Fibroblast of lung (primary cell): ENCODE measurements at regions not wholly inside any gene's neighbourhood (a gene's known extent, or its start where the extent isn't known, plus 50 kb on each side); places are given as distances from the start of the nearest gene placed in this dataset.

Experiments
- DNase-seq, 2 donors: peaks; one replicate each; pipeline versions ENCODE4 v3.0.0 to v3.0.0-alpha.2; 2010; ENCODE audit warnings: low read depth in 2 of 2
- H2AFZ ChIP-seq: 2 replicates; pipeline ENCODE4 v1.5.1; 2012; ENCODE audit warnings: low read length, control low read depth, inconsistent platforms
- H3K27ac ChIP-seq: 2 replicates; pipeline ENCODE4 v1.5.1; 2011; ENCODE audit warnings: low read length, control low read depth; ENCODE audit not compliant: insufficient read depth
- H3K27me3 ChIP-seq: 2 replicates; pipeline ENCODE4 v1.5.1; 2011; ENCODE audit warnings: mild to moderate bottlenecking, low read length; ENCODE audit not compliant: control insufficient read depth, insufficient read depth
- H3K36me3 ChIP-seq: 2 replicates; pipeline ENCODE4 v1.5.1; 2011; ENCODE audit warnings: low read length; ENCODE audit not compliant: control insufficient read depth, insufficient read depth
- H3K4me1 ChIP-seq: 2 replicates; pipeline ENCODE4 v1.5.1; 2011; ENCODE audit warnings: low read length; ENCODE audit not compliant: control insufficient read depth, insufficient read depth; ENCODE audit errors: extremely low read depth
- H3K4me2 ChIP-seq: 2 replicates; pipeline ENCODE4 v1.5.1; 2011; ENCODE audit warnings: low read length, control low read depth; ENCODE audit not compliant: insufficient read depth; ENCODE audit errors: extremely low read depth
- H3K4me3 ChIP-seq, 4 experiments: fragments of 200-600 bp in 1 of 4; sonication (generic) in 1 of 4; replicated peaks in 1 of 4; 2 replicates each; pipeline ENCODE4 v1.5.1; 2011 to 2016; ENCODE audit warnings: low read length in 4 of 4, low read depth in 3 of 4, mild to moderate bottlenecking in 3 of 4, control low read depth in 2 of 4, inconsistent platforms in 1 of 4, mixed read lengths in 1 of 4; ENCODE audit not compliant: insufficient read depth in 1 of 4; ENCODE audit errors: control extremely low read depth in 1 of 4
- H3K79me2 ChIP-seq: 2 replicates; pipeline ENCODE4 v1.5.1; 2012; ENCODE audit warnings: mild to moderate bottlenecking, low read length, inconsistent platforms; ENCODE audit not compliant: control insufficient read depth, insufficient read depth
- H3K9ac ChIP-seq: 2 replicates; pipeline ENCODE4 v1.5.1; 2011; ENCODE audit warnings: mild to moderate bottlenecking, low read length, control low read depth; ENCODE audit not compliant: insufficient read depth
- H3K9me3 ChIP-seq: 2 replicates; pipeline ENCODE4 v1.5.1; 2012; ENCODE audit warnings: low read depth, low read length; ENCODE audit not compliant: control insufficient read depth, insufficient read depth
- H4K20me1 ChIP-seq: 2 replicates; pipeline ENCODE4 v1.5.1; 2011; ENCODE audit warnings: low read length; ENCODE audit not compliant: control insufficient read depth, insufficient read depth; ENCODE audit errors: extremely low read depth
- EZH2 ChIP-seq: IDR thresholded peaks from 2 replicates; pipeline ENCODE4 v1.5.1; 2012; ENCODE audit warnings: low read length, control low read depth, mild to moderate bottlenecking; ENCODE audit errors: missing control alignments
- TF ChIP-seq, protein P1 (sequence below), 2 donors: IDR thresholded peaks in 1 of 2; conservative IDR thresholded peaks in 1 of 2; 1 replicate in 1 of 2; 2 replicates in 1 of 2; pipeline ENCODE4 v1.5.1; 2011 to 2012; ENCODE audit warnings: low read length in 2 of 2, control low read depth in 1 of 2, inconsistent platforms in 1 of 2, low read depth in 1 of 2, mild to moderate bottlenecking in 1 of 2

DNA sequence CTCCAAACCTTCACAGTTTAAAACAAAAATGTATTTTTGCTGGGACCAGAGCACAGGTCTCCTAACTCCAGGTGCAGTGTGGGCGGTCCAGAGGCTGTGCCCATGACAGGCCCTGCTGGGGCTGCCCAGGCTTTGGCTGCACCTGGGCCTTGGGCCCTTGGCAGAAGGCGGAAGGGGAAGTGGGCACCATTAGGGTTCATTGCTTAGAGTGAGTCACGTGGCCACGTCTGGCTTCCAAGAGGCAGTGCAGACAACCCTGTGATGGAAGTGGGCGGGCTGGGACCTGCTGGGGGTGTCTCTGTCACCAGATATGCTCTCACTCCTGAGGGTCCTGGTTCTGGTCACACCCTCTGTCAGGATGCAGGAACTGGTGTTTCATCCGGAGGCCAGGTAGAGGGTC is 302.2 kb downstream of the QKI start:
- Histone ChIP-seq H2AFZ (no peak overlapping the region), H3K9ac (no peak overlapping the region)

DNA sequence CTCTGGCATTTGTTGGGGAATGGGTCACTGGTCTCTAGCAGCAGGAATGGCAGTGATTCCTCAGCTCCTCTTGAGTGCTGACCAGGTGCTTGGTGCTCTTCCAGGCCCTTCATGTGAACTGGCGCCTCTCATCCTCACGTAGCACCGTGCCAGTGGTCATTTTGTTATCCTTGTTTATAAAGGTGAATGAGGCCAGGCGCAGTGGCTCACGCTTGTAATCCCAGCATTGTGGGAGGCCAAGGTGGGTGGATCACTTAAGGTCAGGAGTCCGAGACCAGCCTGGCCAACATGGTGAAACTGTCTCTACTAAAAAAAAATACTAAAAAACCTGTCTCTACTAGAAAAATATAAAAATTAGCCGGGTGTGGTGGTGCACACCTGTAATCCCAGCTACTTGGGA is 301.3 kb downstream of the QKI start:
- Histone ChIP-seq H3K9me3 (no peaks in the 10 kb centered on the region), H3K4me2 (no peak overlapping the region), H3K36me3 (no peaks in the 10 kb centered on the region), H2AFZ (no peak overlapping the region), H3K27ac (no peak overlapping the region), H3K9ac (no peak overlapping the region), H3K27me3 (no peaks in the 10 kb centered on the region), H4K20me1 (no peaks in the 10 kb centered on the region), H3K4me3 (no peak overlapping the region), H3K79me2 (no peaks in the 10 kb centered on the region), H3K4me1 (no peaks in the 10 kb centered on the region)
- no peak for DNase-seq
- no peak for TF ChIP-seq EZH2
- TF ChIP-seq, protein P1, sequence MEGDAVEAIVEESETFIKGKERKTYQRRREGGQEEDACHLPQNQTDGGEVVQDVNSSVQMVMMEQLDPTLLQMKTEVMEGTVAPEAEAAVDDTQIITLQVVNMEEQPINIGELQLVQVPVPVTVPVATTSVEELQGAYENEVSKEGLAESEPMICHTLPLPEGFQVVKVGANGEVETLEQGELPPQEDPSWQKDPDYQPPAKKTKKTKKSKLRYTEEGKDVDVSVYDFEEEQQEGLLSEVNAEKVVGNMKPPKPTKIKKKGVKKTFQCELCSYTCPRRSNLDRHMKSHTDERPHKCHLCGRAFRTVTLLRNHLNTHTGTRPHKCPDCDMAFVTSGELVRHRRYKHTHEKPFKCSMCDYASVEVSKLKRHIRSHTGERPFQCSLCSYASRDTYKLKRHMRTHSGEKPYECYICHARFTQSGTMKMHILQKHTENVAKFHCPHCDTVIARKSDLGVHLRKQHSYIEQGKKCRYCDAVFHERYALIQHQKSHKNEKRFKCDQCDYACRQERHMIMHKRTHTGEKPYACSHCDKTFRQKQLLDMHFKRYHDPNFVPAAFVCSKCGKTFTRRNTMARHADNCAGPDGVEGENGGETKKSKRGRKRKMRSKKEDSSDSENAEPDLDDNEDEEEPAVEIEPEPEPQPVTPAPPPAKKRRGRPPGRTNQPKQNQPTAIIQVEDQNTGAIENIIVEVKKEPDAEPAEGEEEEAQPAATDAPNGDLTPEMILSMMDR (conservative IDR thresholded peaks at IDR 0.05 in 1 of 2, IDR thresholded peaks at IDR 0.05 in 1 of 2; ENCODE audit: low read depth in 1 of 2, low read length in 2 of 2), result no peak

More for the DNA sequence above, 302.2 kb downstream of the QKI start:
- Histone ChIP-seq H3K27me3 (no peaks in the 10 kb centered on the region), H3K79me2 (no peaks in the 10 kb centered on the region), H3K36me3 (no peaks in the 10 kb centered on the region), H3K27ac (no peak overlapping the region), H3K4me2 (no peak overlapping the region), H4K20me1 (no peaks in the 10 kb centered on the region), H3K4me1 (no peaks in the 10 kb centered on the region), H3K9me3 (no peaks in the 10 kb centered on the region), H3K4me3 (no peak overlapping the region)
- TF ChIP-seq, protein P1 (conservative IDR thresholded peaks at IDR 0.05 in 1 of 2, IDR thresholded peaks at IDR 0.05 in 1 of 2; ENCODE audit: low read depth in 1 of 2, low read length in 2 of 2), result no peak
- no peak for TF ChIP-seq EZH2
- no peak for DNase-seq

DNA sequence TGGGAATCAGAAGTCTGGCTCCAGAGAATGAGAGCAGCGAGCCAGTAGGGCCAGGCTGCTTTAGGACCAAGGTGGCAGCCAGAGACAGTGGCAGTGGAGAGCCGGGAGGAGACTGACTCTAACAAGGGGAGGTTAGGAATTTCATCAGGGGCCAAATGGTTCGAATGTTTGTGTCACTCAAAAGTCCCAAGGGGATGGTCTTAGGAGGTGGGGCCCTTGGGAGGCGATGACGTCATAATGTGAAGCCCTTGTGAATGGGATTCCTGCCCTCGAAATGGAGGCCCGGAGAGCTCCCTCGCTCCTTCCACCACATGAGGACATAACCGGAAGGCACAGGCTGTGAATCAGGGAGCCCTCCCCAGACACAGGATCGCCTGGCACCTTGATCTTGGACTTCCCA is 299.7 kb downstream of the QKI start:
- Histone ChIP-seq H3K9ac (no peak overlapping the region), H3K4me2 (no peak overlapping the region), H3K9me3 (no peaks in the 10 kb centered on the region), H4K20me1 (no peaks in the 10 kb centered on the region), H3K36me3 (no peaks in the 10 kb centered on the region), H3K79me2 (no peaks in the 10 kb centered on the region), H3K27me3 (no peaks in the 10 kb centered on the region), H3K4me1 (no peaks in the 10 kb centered on the region), H3K4me3 (no peak overlapping the region), H3K27ac (no peak overlapping the region), H2AFZ (no peak overlapping the region)
- TF ChIP-seq, protein P1 (conservative IDR thresholded peaks at IDR 0.05 in 1 of 2, IDR thresholded peaks at IDR 0.05 in 1 of 2; ENCODE audit: low read depth in 1 of 2, low read length in 2 of 2), result no peak
- TF ChIP-seq EZH2, result no peak
- no peak for DNase-seq
